ENCODE measurements at regions not wholly inside any gene's neighbourhood (a gene's known extent, or its start where the extent isn't known, plus 50 kb on each side); places are given as distances from the start of the nearest gene placed in this dataset.

DNA sequence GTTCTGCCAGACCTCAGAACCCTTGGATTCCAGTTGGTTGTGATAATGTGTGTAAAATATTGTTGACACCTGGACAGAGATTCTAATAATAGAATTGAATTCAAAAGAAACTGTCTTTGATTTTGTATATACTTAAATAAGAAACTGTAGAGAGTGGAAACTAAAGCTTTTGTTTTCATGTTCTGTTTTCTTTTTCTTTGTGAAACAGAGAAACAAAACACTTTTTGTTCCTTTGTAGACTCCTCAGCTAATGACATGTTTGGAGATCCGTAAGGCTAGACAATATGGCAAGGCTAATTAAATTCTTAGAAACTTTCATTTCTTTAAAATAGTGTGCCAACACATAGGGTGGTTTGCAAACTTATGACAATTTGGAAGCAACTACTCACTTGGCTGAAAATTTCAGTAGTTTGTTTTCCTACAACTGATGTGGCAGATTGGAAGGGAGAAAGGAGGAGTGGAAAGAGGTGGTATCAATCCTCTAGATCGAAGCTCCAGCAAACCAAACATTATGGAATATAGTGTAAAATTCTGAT, 90.9 kb upstream of the FAT1 start:
- Histone ChIP-seq H2AK5ac (ENCODE audit: insufficient read length, low read length) (no peak overlapping the region), H4K8ac (replicated peaks; ENCODE audit: insufficient read length, low read depth, low read length) (no peak overlapping the region), H3K9me3 (ENCODE audit: control insufficient read depth, low read depth, low read length) (no peaks in the 10 kb centered on the region), H3T11ph (ENCODE audit: low read length) (no peak overlapping the region), H3K23ac (ENCODE audit: insufficient read length, low read depth, low read length) (no peak overlapping the region), H3K27ac (ENCODE audit: insufficient read length, low read depth, low read length) (no peak overlapping the region), H3K56ac (ENCODE audit: insufficient read length, low read depth, low read length) (no peak overlapping the region), H3K23me2 (ENCODE audit: insufficient read length, low read depth, low read length, poor library complexity, severe bottlenecking) (no peaks in the 10 kb centered on the region), H3K79me2 (ENCODE audit: insufficient read depth, low read length) (no peaks in the 10 kb centered on the region), H2AFZ (ENCODE audit: low read length) (no peak overlapping the region), H3K14ac (ENCODE audit: insufficient read depth, low read length) (no peak overlapping the region), H2BK5ac (ENCODE audit: insufficient read length, low read length) (no peak overlapping the region), H3K9ac (ENCODE audit: extremely low read depth, insufficient read length, low read length) (no peak overlapping the region), H2BK15ac (ENCODE audit: low read depth, low read length) (no peak overlapping the region), H3K4me2 (ENCODE audit: insufficient read depth, insufficient read length, low read length) (no peak overlapping the region), H2BK12ac (ENCODE audit: insufficient read length, low read depth, low read length) (no peak overlapping the region), H3K4me1 (ENCODE audit: insufficient read depth, low read length) (no peaks in the 10 kb centered on the region), H4K5ac (ENCODE audit: insufficient read length, low read depth, low read length) (no peak overlapping the region), H2BK120ac (ENCODE audit: low read depth, low read length, poor library complexity, severe bottlenecking) (no peak overlapping the region), H3K4ac (ENCODE audit: low read depth, low read length) (no peak overlapping the region), H3K18ac (ENCODE audit: insufficient read length, low read depth, low read length) (no peak overlapping the region), H3K27me3 (ENCODE audit: insufficient read depth, low read length) (no peaks in the 10 kb centered on the region), H3K79me1 (ENCODE audit: insufficient read depth, low read depth, low read length, poor library complexity, severe bottlenecking) (no peaks in the 10 kb centered on the region), H4K20me1 (ENCODE audit: control insufficient read depth, insufficient read depth, insufficient read length) (no peaks in the 10 kb centered on the region), H2BK20ac (ENCODE audit: low read depth, low read length, poor library complexity, severe bottlenecking) (no peak overlapping the region), H4K91ac (ENCODE audit: insufficient read length, low read depth, low read length) (no peak overlapping the region)
- no peak overlapping the region for H3K4me3 Mint-ChIP-seq
- peaks cover 7 to 8% of the 10 kb centered on the region in 2 experiments for H3K4me1 Mint-ChIP-seq
- H3K9me3 Mint-ChIP-seq, result peaks cover 11 to 12% of the 10 kb centered on the region in 2 experiments; a peak in 4 of 5 replicates
- H3K27me3 Mint-ChIP-seq (ENCODE audit: low read depth), result no peaks in the 10 kb centered on the region; the same call in 1 of the 2 replicates
- no CpG with 5 or more reads among the region's 2 CpGs for WGBS (ENCODE audit: extremely low coverage, insufficient read length, low lambda C conversion rate)
- peaks cover 0 to 16% (median 8%) of the 10 kb centered on the region in 3 experiments; a peak in 3 of 7 replicates for H3K36me3 Mint-ChIP-seq (ENCODE audit: insufficient read depth in 1 of 3, low read depth in 3 of 3)
- no peak for DNase-seq
- no peak overlapping the region for H3K27ac Mint-ChIP-seq
- TF ChIP-seq, protein P1, sequence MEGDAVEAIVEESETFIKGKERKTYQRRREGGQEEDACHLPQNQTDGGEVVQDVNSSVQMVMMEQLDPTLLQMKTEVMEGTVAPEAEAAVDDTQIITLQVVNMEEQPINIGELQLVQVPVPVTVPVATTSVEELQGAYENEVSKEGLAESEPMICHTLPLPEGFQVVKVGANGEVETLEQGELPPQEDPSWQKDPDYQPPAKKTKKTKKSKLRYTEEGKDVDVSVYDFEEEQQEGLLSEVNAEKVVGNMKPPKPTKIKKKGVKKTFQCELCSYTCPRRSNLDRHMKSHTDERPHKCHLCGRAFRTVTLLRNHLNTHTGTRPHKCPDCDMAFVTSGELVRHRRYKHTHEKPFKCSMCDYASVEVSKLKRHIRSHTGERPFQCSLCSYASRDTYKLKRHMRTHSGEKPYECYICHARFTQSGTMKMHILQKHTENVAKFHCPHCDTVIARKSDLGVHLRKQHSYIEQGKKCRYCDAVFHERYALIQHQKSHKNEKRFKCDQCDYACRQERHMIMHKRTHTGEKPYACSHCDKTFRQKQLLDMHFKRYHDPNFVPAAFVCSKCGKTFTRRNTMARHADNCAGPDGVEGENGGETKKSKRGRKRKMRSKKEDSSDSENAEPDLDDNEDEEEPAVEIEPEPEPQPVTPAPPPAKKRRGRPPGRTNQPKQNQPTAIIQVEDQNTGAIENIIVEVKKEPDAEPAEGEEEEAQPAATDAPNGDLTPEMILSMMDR (conservative IDR thresholded peaks at IDR 0.05), result no peak
